22Rv1 (cell line): ENCODE measurements at regions not wholly inside any gene's neighbourhood (a gene's known extent, or its start where the extent isn't known, plus 50 kb on each side); places are given as distances from the start of the nearest gene placed in this dataset.

ENCODE experiments used
- H3K27ac ChIP-seq: fragments of 450-650 bp; 2 replicates; pipeline ENCODE4 v1.5.1; 2017
- ZFX ChIP-seq: fragments of 450-650 bp; IDR thresholded peaks from 2 replicates; pipeline ENCODE4 v1.6.1; 2017; ENCODE audit warnings: antibody characterized with exemption, borderline replicate concordance
- TF ChIP-seq, protein P1 (sequence below): fragments of 450-650 bp; IDR thresholded peaks from 2 replicates; pipeline ENCODE4 v1.5.1; 2017; ENCODE audit warnings: mild to moderate bottlenecking

GRCh38 chr3:110956081-110956480 lies 115.5 kb upstream of the NECTIN3 start:
- no peak overlapping the region for H3K27ac ChIP-seq
- no peak for TF ChIP-seq ZFX
- TF ChIP-seq, protein P1, sequence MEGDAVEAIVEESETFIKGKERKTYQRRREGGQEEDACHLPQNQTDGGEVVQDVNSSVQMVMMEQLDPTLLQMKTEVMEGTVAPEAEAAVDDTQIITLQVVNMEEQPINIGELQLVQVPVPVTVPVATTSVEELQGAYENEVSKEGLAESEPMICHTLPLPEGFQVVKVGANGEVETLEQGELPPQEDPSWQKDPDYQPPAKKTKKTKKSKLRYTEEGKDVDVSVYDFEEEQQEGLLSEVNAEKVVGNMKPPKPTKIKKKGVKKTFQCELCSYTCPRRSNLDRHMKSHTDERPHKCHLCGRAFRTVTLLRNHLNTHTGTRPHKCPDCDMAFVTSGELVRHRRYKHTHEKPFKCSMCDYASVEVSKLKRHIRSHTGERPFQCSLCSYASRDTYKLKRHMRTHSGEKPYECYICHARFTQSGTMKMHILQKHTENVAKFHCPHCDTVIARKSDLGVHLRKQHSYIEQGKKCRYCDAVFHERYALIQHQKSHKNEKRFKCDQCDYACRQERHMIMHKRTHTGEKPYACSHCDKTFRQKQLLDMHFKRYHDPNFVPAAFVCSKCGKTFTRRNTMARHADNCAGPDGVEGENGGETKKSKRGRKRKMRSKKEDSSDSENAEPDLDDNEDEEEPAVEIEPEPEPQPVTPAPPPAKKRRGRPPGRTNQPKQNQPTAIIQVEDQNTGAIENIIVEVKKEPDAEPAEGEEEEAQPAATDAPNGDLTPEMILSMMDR: no peak

GRCh38 chr3:110957247-110958025 lies 114.2 kb upstream of the NECTIN3 start:
- H3K27ac ChIP-seq: no peak overlapping the region
- TF ChIP-seq, protein P1: no peak
- no peak for TF ChIP-seq ZFX

DNA sequence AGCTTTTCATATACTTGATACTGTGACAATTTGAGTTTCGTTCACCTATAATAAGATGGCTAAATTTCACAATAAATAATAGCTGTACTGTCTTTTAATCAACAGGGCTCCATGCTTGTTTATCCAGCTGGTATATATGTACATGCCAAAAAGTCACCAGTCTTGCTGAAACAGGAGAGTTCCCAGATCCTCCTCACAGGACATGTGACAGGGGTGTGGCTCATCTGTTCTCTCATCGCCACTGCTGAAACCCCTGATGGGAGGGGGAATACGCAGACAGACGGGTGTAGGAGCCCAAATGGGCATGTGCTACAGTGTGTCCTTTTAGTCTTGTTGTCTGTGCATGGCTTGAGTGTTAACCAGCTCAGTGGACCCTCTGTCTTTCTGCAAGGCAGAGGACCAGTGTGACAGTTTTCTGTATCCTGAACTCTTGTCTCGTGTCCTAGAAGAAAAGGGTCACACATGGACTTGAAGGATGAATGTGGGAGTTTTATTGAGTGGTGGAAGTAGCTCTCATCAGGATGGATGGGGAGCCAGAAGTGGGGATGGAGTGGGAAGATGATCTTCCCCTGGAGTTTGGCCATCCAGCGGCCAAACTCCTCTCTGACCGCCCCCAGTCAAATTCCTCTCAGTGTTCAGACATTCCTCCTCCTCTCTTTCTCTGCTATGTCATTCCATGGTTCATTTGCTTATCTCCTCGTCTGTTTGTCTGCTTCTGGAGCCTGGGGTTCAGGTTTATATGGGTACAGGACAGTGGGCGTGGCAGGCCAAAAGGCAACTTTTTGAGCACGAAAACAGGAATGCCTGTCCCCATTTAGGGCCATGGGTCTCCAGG lies 113.1 kb upstream of the NECTIN3 start:
- TF ChIP-seq, protein P1: no peak
- no peak for TF ChIP-seq ZFX
- H3K27ac ChIP-seq: no peak overlapping the region

- TF ChIP-seq, protein P1: no peak
- TF ChIP-seq ZFX: no peak
- H3K27ac ChIP-seq: no peak overlapping the region
Observed at GRCh38 chr3:110965976-110966375, 105.6 kb upstream of the NECTIN3 start.

GRCh38 chr3:110966966-110967663 lies 104.5 kb upstream of the NECTIN3 start:
- no peak overlapping the region for H3K27ac ChIP-seq
- TF ChIP-seq, protein P1: no peak
- TF ChIP-seq ZFX: no peak

- TF ChIP-seq, protein P1: no peak
- no peak for TF ChIP-seq ZFX
- H3K27ac ChIP-seq: no peak overlapping the region
Observed at GRCh38 chr3:110968076-110968475, 103.5 kb upstream of the NECTIN3 start.
